GM10248 (cell line): ENCODE measurements at regions not wholly inside any gene's neighbourhood (a gene's known extent, or its start where the extent isn't known, plus 50 kb on each side); places are given as distances from the start of the nearest gene placed in this dataset.

Source experiments
- CTCF ChIA-PET: fragments of 300-600 bp; sonication (Branson Sonifier 250); formaldehyde crosslinking; extraction: SDS; loops from one replicate; lab custom pipeline; 2021; ENCODE audit warnings: antibody characterized with exemption; lab: Yijun Ruan, JAX
- POLR2A ChIA-PET: fragments of 350-650 bp; sonication (Branson Sonifier 250); formaldehyde crosslinking; extraction: SDS; loops from one replicate; lab custom pipeline; 2020; ENCODE audit warnings: antibody characterized with exemption; lab: Yijun Ruan, JAX
- DNase-seq: peaks from one replicate; pipeline ENCODE4 v3.0.0; 2012; ENCODE audit errors: extremely low spot score
- CTCF ChIP-seq: IDR thresholded peaks from 2 replicates; pipeline ENCODE4 v1.5.1; 2012; ENCODE audit warnings: mild to moderate bottlenecking, low read depth; ENCODE audit errors: extremely low read depth, missing control alignments, control extremely low read depth

- DNase-seq, result no peak
- no peak for TF ChIP-seq CTCF
- CTCF ChIA-PET, result no interaction called here
- POLR2A ChIA-PET, result no interaction called here
These were observed 373.5 kb upstream of the ADGRL4 start for GRCh38 chr1:79380078-79380477.

- DNase-seq, result no peak
- ChIA-PET POLR2A (no interaction called here), CTCF (no interaction called here)
- TF ChIP-seq CTCF, result no peak
These were observed 369.6 kb upstream of the ADGRL4 start for GRCh38 chr1:79376106-79376505.

GRCh38 chr1:79375352-79375751 lies 368.8 kb upstream of the ADGRL4 start:
- ChIA-PET CTCF (no interaction called here), POLR2A (no interaction called here)
- DNase-seq, result no peak
- no peak for TF ChIP-seq CTCF

- TF ChIP-seq CTCF, result no peak
- DNase-seq, result no peak
- ChIA-PET CTCF (interaction anchor here (0.9 to 1.2 kb wide), 2 partner anchors 10 to 12 kb away, joined by 3 to 4 read pairs; no protein-coding TSS in a partner anchor), POLR2A (no interaction called here)
These were observed 367.9 kb upstream of the ADGRL4 start for GRCh38 chr1:79374397-79374796.

- no peak for DNase-seq
- no peak for TF ChIP-seq CTCF
- CTCF ChIA-PET, result interaction anchor here (1.2 kb wide), 1 partner anchor 10 kb away, joined by 4 read pairs; no protein-coding TSS in a partner anchor
- POLR2A ChIA-PET, result no interaction called here
These were observed 367.1 kb upstream of the ADGRL4 start for GRCh38 chr1:79373481-79374125.

GRCh38 chr1:79371802-79372201 lies 365.3 kb upstream of the ADGRL4 start:
- ChIA-PET CTCF (interaction anchor here (5.2 kb wide), 1 partner anchor 18 kb away, joined by 19 read pairs; no protein-coding TSS in a partner anchor), POLR2A (no interaction called here)
- TF ChIP-seq CTCF, result no peak
- no peak for DNase-seq
